MM.1S (cell line): ENCODE measurements at regions not wholly inside any gene's neighbourhood (a gene's known extent, or its start where the extent isn't known, plus 50 kb on each side); places are given as distances from the start of the nearest gene placed in this dataset.

Experiments used
- CTCF ChIP-seq: fragments of 300-600 bp; sonication (generic); IDR thresholded peaks from 2 replicates; pipeline ENCODE4 v1.5.1; 2016; ENCODE audit warnings: antibody characterized with exemption, low read length, mixed read lengths
- EZH2 ChIP-seq: fragments of 300-600 bp; sonication (generic); optimal IDR thresholded peaks from 2 replicates; pipeline ENCODE3; 2017; ENCODE audit warnings: low read depth, mild to moderate bottlenecking, antibody characterized with exemption, low read length, mixed read lengths
- EZH2phosphoT487 ChIP-seq: fragments of 300-600 bp; sonication (generic); IDR thresholded peaks from 2 replicates; pipeline ENCODE4 v1.6.1; 2018; ENCODE audit warnings: antibody characterized with exemption, low read length

- TF ChIP-seq CTCF: no peak
- no peak for TF ChIP-seq EZH2
- TF ChIP-seq EZH2phosphoT487: no peak
Observed at GRCh38 chr6:105880030-105880492, 206.1 kb upstream of the PRDM1 start.
